GM19193 (cell line): ENCODE measurements at regions not wholly inside any gene's neighbourhood (a gene's known extent, or its start where the extent isn't known, plus 50 kb on each side); places are given as distances from the start of the nearest gene placed in this dataset.

Experiments
- POLR2A ChIP-seq: IDR thresholded peaks from 4 replicates; pipeline ENCODE4 v1.6.1; 2011; ENCODE audit not compliant: insufficient read depth, insufficient read length; ENCODE audit errors: extremely low read depth

- TF ChIP-seq POLR2A = no peak
Observed at GRCh38 chr13:103953859-103954258, 887.6 kb upstream of the SLC10A2 start.

DNA sequence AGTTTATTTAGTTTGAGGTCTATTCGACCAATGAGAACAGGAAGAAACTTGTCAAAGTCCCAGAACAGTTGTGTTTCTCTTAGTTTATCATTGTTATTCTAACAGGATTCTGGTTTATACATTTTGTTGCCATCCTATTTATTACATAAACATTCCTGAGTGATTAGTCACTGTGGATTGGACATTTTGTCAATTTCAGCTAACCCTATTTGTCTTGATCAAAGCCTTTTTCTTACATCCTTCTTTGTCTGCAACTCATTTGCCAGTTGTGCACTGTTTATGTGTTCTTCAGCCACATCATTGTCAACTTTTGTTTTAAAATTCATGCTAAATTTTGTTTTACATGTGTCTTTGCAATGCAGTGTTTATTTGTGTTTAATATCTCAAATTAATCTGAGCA is 886.0 kb upstream of the SLC10A2 start:
- no peak for TF ChIP-seq POLR2A

- no peak for TF ChIP-seq POLR2A
Observed at GRCh38 chr13:103948426-103948825, 882.2 kb upstream of the SLC10A2 start.

GRCh38 chr13:103945836-103946235 is 879.6 kb upstream of the SLC10A2 start:
- TF ChIP-seq POLR2A = no peak

DNA sequence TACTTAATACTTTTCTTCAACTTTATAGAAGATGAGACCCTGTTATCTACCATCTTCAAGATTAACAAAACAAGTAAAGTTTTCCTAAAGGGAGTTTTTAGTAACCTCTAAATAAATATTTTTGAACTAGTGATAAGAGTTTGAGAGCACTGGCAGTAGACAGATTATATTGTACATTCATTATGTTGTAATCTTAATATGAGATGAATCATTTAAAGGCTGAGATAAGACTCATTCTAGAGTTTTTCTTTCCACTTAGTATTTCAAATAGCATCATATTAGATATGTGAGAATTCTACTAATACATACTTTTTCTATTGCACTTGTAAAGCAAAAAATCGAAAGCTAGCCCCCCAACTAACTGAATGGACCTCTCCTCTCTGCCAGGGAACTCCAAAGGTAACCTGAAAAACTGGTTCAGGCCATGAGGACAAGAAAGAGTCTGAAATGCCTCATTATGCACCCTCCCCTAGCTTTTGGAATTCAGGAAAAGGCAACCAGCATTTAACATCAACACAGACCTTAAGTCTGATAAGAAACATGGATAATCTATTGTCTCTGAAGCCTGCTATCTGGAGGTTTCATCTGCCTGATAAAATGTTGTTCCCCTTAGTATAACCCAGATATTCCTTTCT is 875.4 kb upstream of the SLC10A2 start:
- no peak for TF ChIP-seq POLR2A

- TF ChIP-seq POLR2A = no peak
Observed at GRCh38 chr13:103935117-103935516, 868.9 kb upstream of the SLC10A2 start.

DNA sequence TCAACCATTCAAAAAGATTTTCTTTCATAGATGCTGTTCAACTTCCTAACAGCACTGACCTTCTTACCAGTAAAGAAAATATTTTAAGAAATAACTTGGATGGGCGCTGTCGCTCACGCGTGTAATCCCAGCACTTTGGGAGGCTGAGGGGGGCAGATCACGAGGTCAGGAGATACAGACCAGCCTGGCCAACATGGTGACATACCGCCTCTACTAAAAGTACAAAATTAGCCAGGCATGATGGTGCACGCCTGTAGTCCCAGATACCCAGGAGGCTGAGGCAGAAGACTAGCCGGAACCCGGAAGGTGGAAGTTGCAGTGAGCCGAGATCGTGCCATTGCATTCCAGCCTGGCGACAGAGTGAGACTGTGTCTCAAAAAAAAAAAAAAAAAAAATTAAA is 865.7 kb upstream of the SLC10A2 start:
- no peak for TF ChIP-seq POLR2A

- TF ChIP-seq POLR2A = no peak
Observed at GRCh38 chr13:103931331-103931845, 865.2 kb upstream of the SLC10A2 start.

DNA sequence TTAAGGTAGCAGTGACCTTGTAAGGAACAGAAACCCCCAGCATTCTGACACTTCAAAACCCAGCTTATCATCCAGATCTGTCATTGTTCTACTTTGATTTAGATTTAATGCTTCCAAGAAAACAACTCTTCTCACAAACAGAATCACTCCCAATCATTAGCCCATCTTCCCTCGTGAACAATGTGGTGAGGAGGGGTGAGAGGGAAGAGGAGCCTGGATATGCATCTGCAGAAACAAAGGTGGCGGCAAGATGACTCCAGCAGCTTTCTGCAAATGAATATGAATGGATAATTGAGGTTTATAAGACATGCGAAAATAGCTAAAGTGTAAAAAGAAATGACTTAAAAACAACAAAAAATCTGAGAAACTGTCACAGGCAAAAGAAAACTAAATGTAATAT is 859.9 kb upstream of the SLC10A2 start:
- TF ChIP-seq POLR2A = no peak

GRCh38 chr13:103908911-103909310 is 842.7 kb upstream of the SLC10A2 start:
- TF ChIP-seq POLR2A = no peak

- TF ChIP-seq POLR2A = no peak
Observed at GRCh38 chr13:103908274-103908673, 842.1 kb upstream of the SLC10A2 start.

- TF ChIP-seq POLR2A = no peak
Observed at GRCh38 chr13:103903790-103904189, 837.6 kb upstream of the SLC10A2 start.

DNA sequence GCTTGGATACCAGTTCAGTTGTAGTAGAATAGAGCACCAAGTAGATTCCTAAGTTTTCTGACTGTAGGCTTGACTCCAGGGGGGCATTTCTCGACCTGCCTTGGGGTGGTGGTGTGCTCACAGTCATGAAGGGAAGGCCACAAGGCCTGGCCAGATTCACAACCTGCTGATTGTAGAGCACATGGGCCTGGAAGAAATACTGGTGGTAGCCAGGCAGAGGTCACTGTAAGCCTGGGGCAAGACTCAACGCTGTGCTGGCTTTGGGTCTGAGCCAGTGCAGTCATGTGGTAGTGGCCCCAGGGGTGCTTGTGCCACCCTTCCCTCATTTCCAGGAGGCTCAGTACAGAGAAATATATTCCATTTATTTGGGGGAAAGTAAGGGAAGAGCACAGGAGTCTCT is 832.3 kb upstream of the SLC10A2 start:
- no peak for TF ChIP-seq POLR2A

DNA sequence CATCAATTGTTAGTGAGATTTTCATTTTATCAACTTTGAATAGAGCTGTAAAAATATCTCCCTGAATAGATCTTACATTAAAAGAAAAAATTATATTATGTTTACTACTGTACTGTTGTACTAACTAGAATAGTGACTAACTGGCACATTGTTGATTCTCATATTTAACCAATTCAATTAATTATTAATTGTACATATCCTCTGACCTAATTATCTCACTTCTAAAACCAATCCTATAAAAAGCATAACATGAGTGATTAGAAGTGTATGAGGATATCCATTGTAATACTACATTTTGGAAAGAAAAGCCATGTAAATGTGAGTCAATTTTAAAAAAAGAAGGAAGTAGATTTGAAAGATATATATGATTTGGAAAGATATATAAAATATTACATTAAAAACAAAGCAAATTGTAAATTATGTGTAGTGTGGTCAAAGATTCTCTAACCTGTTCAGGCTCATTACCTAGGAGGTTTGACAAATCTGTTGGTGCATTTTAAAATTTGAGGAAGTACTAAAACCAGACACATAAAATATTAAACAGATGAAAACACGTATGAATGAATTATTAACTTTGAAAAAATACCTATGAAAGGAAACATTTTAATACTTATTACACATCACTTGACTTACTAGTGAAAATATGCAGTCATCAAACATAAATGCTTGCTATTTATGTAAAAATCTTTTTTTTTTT is 829.8 kb upstream of the SLC10A2 start:
- TF ChIP-seq POLR2A = no peak

DNA sequence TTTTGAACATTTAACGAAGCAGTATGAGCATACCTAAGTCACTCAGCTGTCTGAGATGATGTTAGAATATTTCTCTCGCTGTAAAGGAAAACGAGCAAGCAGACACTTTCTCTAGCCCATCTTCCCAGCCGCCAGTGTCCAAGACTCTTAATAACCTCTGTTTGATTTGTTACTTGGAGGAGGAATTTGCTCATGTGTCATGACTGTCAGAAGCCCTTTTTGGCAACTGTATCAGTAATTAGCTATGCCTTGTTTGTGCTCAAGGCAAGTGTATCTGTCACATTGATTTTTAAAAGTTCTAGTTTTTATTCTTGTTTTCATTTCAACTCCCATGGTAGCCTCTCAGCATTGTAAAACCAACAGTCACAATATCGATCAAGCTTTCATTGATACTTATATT is 828.4 kb upstream of the SLC10A2 start:
- no peak for TF ChIP-seq POLR2A

DNA sequence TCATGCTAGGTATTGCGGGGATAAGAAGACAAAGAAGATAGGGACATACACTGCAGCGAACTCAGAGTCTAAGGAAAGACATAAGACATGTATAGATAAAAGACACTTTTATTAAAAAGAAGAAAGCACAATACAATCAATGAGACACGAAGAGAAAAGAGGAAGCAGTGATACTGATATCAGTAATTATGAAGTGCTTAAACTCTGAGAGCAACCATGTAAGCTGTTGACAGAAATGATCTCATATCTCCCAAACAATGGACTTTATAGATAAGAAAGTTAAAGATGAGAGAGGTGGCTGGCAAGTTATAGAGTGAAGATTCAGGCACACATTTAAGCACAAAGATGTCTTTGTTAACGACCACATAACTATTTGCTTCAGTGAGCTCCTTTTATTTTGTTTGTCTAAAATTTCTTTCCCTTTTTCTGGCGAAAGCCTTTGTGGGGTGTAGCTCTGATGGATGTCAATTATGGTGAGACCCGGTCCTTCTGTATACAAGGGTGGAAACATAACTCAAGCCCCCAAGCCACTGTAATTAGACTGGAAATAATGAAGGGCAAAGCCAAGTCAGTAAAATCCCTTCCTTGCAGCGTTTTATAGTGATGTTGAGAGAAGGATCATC is 818.0 kb upstream of the SLC10A2 start:
- no peak for TF ChIP-seq POLR2A

GRCh38 chr13:103883698-103884097 is 817.5 kb upstream of the SLC10A2 start:
- TF ChIP-seq POLR2A = no peak

DNA sequence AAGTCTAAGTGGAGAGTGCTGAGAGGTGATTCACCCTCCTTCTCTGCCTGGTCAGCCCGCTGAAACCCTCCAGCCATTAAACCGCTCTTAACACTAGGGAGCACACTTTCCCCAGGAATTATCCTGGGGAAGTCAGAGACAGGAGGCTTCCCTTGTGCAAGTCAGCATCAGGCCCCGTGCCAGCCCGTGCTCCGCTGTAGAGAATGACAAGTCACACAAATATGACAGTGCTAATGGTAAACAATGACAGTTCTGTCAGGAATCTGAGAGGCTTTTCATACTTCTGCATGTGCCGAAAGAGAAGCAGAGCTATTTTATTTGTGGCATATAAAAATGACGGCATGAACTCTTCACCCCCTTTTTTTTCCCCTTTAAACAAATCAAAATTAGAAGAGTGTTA is 816.9 kb upstream of the SLC10A2 start:
- TF ChIP-seq POLR2A = no peak
